ENCODE measurements at regions not wholly inside any gene's neighbourhood (a gene's known extent, or its start where the extent isn't known, plus 50 kb on each side); places are given as distances from the start of the nearest gene placed in this dataset.

DNA sequence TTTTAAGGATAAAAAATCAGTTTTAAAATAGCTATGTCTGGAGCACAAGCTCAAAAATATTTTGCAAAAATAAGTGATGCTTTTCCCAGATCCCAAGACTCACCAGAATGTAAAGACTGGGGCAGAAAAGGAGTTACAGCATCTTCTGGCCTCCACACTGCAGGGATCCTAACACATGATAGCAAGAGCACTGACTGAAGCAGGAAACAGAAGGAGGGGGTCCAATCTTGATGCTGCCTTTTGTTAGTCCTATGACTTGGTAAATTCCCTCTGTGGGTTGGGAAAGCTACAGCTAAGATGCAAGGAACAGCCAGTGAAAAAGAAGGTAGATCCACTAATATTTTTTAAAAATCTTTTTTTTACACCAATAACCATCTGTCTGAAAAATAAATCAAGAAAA is 54.2 kb upstream of the TNR start:
- TF ChIP-seq, protein P1, sequence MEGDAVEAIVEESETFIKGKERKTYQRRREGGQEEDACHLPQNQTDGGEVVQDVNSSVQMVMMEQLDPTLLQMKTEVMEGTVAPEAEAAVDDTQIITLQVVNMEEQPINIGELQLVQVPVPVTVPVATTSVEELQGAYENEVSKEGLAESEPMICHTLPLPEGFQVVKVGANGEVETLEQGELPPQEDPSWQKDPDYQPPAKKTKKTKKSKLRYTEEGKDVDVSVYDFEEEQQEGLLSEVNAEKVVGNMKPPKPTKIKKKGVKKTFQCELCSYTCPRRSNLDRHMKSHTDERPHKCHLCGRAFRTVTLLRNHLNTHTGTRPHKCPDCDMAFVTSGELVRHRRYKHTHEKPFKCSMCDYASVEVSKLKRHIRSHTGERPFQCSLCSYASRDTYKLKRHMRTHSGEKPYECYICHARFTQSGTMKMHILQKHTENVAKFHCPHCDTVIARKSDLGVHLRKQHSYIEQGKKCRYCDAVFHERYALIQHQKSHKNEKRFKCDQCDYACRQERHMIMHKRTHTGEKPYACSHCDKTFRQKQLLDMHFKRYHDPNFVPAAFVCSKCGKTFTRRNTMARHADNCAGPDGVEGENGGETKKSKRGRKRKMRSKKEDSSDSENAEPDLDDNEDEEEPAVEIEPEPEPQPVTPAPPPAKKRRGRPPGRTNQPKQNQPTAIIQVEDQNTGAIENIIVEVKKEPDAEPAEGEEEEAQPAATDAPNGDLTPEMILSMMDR (IDR thresholded peaks at IDR 0.05), result no peak
- no peaks in the 10 kb centered on the region for H3K36me3 Mint-ChIP-seq (ENCODE audit: unreplicated experiment)
- no peak overlapping the region for H3K4me3 Mint-ChIP-seq (ENCODE audit: unreplicated experiment)
- H3K27ac Mint-ChIP-seq (ENCODE audit: unreplicated experiment), result no peak overlapping the region
- H3K9me3 Mint-ChIP-seq (ENCODE audit: unreplicated experiment), result no peaks in the 10 kb centered on the region
- no peaks in the 10 kb centered on the region for H3K4me1 Mint-ChIP-seq (ENCODE audit: unreplicated experiment)
- no peaks in the 10 kb centered on the region for H3K27me3 Mint-ChIP-seq (ENCODE audit: unreplicated experiment)
- no peak for DNase-seq (ENCODE audit: extremely low spot score, unreplicated experiment)

DNA sequence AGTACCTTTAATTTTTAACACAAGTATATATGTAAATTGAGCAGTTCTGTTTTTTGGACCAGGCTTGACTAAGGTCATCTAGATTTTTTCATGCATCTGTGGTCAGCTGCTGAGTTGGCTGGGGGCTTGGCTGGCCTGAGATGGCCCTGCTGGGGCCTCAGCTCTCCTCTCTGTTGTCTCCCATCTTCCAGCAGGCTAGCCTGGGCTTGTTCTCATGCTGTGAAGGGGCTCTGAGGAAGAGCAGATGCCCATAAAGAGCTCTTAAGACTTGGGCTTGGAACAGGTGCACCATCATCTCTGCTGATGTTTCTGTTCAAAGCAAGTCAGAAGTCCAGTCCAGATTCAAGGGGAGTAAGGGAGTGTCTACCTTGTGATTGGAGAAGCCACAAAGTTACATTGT is 51.2 kb upstream of the TNR start:
- H3K9me3 Mint-ChIP-seq (ENCODE audit: unreplicated experiment), result no peaks in the 10 kb centered on the region
- H3K4me1 Mint-ChIP-seq (ENCODE audit: unreplicated experiment), result no peaks in the 10 kb centered on the region
- H3K27ac Mint-ChIP-seq (ENCODE audit: unreplicated experiment), result no peak overlapping the region

DNA sequence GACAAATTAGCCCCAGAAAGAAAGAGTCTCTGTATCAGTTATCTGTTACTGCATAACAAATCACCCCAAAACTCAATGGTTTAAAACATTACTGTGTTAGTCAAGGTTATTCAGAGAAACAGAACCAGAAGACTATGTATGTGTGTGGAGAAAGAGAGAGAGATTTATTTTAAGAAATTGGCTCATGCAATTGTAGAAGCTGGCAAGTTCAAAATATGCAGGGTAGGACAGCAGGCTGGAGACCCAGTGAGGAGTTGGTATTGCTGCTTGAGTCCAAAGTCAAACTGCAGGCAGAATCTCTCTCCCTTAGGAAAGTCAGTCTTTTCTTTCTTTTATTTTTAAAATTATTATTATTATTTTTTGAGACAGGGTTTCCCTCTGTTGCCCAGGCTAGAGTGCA is 50.2 kb upstream of the TNR start:
- DNase-seq (ENCODE audit: extremely low spot score, unreplicated experiment), result no peak
- no peak overlapping the region for H3K27ac Mint-ChIP-seq (ENCODE audit: unreplicated experiment)
- no peaks in the 10 kb centered on the region for H3K36me3 Mint-ChIP-seq (ENCODE audit: unreplicated experiment)
- no peaks in the 10 kb centered on the region for H3K9me3 Mint-ChIP-seq (ENCODE audit: unreplicated experiment)
- H3K4me1 Mint-ChIP-seq (ENCODE audit: unreplicated experiment), result no peaks in the 10 kb centered on the region
- TF ChIP-seq, protein P1 (IDR thresholded peaks at IDR 0.05), result no peak
- no peak overlapping the region for H3K4me3 Mint-ChIP-seq (ENCODE audit: unreplicated experiment)
- peaks cover 3% of the 10 kb centered on the region for H3K27me3 Mint-ChIP-seq (ENCODE audit: unreplicated experiment)

More for the DNA sequence above, 51.2 kb upstream of the TNR start:
- Mint-ChIP-seq H3K4me3 (ENCODE audit: unreplicated experiment) (no peak overlapping the region), H3K36me3 (ENCODE audit: unreplicated experiment) (no peaks in the 10 kb centered on the region), H3K27me3 (ENCODE audit: unreplicated experiment) (peaks cover under 1% of the 10 kb centered on the region)
- TF ChIP-seq, protein P1 (IDR thresholded peaks at IDR 0.05), result no peak
- DNase-seq (ENCODE audit: extremely low spot score, unreplicated experiment), result no peak

Measured in osteocyte (in vitro differentiated cells).